Ammon's horn (tissue), 1 donor: ENCODE measurements at regions not wholly inside any gene's neighbourhood (a gene's known extent, or its start where the extent isn't known, plus 50 kb on each side); places are given as distances from the start of the nearest gene placed in this dataset.
"Not testable (repeated sequence)": the region's sequence is repeated elsewhere in the genome, so short reads cannot be mapped to it uniquely, and the experiment has no call there.

Experiments
- DNase-seq: peaks from one replicate; pipeline ENCODE4 v3.0.0-alpha.2; 2016; ENCODE audit warnings: low spot score

DNA sequence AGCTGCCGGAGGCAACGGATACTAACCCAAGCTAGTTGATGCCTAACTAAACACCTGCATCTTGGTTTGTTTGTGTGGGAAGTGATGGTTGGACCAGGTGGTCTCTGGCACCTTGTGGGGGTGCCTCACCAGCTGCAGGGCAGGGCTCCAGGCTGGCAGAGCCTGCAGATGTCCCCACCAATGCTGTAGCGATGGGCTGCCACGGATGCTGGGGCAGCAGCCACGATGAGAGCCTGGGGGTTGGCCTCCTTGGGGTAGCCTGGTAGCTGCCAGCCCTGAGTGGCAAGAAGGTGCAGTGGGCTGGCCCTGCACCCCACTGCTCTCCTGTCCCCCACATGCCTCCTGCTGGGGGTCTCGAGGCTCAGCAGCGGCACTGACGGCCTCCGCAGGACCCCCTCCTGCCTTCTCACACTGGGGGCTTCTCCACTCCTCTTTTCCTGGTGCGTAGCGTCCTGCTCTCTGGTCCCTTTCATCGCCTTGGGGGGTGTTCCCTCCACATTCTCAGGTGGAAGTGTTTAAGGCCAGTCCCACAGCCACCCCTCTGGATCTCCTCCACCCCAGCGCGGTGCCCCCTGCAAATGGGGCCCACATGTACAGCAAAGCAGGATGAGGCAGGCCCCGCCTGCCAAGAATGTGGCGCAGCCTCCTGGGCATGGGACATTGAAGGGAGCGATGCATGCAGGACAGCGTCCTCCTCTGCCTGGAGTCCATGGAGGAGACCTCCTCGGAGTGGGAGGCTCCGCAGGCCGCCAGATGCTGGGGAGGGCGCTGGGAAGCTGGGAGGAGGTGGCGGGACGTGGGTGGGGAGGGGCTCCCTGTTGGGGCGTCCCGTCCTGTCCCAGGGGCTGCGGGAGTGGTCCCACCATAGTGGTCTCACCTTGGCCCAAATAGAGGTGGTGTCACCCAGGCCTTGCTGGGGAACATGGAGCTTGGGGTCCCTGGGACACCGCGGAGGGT is 173.1 kb downstream of the ASB1 start:
- DNase-seq = no peak

DNA sequence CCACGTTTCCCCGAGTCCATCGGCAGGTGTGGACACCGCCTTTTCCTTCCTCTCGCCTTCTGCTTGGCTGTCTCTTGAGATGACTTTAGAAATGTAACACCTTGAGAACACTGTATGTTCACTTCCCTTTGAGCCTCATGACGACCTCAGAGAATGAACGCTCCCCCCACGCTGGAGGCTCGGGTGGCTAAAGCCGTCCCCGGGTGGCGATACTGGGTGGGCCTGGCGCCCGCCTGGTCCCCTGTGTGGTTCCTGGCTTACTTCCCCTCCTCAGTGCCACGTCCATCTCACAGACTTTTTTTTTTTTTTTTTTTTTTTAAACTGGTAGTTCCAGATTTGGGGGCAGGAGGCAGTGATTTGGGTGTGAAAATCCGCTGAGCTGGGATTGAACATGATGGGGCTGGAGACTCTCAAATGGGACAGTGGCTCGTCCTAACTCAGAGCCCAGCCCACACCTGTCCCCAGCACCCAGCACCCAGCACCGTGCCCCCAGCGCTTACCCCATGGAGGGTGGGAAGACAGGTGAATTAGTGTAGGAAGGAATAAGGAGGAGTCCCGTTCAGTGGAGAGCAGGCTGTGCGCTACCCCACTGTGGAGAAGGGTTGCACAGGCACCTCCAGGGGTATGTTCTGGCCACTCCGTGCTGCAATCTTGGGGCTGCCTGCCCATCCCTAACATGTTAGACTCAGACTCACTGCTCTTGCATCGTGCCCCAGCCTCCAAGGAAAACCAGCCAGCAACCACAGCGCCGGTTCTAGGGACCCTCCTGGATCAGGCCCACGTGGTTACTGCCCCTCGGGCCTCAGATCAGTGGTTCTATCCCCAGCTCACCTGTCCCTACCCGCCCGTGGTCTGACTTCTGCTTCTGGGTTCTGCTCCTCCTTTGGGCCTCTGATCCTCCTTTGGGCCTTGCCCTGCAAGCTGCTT is 174.0 kb downstream of the ASB1 start:
- no peak for DNase-seq

DNA sequence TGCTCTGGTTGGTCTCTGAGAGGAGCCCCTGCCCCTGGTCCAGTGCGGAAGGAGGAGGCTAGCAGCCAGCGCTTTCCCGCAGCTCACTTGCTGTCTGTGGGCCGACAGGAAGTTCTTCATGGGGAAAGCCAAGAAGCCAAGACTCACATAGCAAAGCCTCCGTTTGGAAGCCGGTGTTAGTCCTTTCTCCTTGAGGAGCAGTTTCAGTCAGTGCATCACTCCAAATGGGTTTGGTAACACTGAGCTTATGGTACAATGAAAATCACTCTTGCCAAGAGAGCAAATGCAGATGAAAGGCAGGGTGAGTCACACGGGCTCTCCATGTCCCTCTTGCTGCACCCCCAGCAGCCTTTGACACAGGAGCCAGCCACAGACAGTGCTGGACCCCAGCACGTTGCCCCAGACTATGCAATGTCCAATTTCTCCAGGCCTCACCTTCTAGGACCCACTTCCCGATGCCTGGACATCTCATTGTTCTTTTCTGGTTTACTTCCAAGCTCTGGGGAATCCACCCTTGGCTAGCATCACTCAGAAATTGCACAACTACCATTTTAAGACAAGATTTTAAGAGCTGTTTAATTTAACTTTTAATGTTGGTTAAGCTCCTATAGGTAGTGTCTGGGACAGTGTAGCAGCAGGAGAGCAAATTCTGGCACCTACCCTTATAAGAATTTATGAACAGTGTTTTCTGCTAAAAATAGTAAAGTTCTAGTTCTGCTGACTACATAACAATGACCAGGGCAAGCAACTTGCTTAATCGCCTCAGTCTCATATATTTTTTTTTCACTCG is 174.9 kb downstream of the ASB1 start:
- no peak for DNase-seq

DNA sequence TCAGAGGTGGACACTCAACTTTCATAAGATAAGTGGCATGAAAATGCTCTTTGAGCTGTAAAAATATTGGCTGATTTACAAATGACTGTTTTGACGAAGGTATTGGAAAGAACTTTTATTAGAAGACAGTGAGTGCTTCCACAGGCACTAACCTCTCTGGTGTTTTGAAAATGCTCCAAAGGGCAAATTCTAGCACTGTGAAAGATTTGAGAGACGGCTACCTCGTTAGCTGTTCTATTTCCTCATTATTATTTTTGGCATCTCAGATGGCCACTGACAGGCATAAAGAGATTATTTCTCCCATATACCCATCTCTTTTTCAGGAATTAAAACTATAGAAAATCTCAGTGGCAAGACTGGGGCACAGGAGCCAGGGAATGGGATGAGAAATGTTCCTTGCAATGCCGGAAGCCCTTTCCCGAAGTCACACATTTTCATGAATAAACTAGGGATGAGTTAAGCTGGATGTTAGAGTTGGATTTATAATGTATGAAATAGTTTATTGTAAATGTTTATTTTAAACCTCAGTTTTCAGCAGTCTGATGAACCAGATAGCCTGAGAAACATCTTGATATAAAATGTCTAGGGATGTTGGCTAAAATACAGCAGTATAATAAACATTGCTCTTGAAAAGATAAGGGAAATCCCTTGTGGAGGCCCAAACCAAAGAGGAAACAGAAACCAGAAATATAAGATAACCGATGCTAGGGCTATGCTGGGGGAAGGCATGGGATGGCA is 175.7 kb downstream of the ASB1 start:
- DNase-seq = no peak

DNA sequence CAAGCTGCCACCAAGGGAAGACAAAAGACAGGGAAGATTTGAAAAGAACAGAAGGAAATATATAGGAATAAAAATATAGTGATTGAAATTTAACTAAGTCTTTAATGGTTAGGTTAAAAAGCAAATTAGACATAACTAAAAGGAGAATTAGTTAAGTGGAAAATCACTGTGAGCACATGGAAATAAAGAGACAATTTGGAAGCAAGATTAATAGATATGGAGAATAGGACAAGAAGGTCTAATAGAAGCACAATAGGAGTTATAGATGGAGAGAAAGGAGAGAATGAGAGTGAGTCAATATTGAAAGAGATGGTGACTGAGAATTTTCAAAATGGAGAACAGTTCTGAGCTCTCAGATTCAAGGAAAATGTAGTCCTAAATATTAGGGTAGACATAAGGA is 176.9 kb downstream of the ASB1 start:
- DNase-seq = no peak

DNA sequence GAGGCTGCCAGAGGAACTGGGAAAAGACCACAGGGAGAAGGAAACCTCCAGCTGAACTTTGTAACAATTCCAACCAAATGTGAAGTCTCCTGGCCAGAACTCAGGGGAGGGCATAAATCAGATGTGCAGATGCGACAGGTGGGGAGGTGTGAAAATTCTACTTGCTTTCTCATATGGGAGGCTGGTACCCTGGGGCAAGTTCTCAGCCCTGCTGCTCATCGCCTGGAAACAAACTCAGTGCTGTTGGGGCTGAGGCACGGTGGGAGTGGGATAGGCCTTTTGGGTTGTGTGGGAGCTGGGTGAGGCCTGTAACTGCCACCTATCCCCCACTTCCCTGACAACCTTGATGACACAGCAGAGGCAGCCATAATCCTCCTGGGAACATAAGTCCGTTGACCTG is 179.6 kb downstream of the ASB1 start:
- DNase-seq = no peak

DNA sequence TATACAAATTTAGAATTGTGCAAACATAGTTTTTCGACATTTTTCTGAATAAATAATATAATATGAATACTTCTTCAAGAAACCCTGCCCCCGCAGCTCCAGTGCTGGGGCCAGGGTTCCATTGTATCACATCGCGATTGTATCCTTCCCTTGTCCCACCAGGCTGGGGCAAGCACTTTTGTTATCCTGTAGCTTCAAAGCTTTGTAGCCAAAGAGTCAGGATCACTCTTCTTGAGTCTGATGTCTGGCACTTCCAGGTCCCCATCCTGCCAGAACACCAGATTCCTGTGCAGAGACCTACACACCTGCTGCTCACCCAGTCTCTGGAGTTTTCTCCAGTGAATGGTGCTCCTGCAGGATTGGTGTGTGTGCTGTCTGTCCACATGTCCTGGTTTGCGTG is 186.9 kb downstream of the ASB1 start:
- no peak for DNase-seq

DNA sequence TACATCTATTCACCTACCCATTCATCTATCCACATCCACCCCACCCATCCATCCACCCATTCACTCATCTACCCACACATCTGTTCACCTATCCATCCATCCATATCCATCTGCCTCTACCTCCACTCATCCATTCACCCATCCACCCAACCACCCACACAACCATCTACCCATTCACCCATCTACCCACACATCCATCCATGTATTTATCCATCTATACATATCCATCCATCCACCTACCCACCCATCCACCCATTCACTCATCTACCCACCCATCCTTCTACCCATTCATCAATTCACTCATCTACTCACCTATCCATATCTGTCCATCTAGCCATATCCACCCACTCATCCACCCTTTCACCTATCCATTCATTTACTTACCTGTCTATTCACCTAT is 187.6 kb downstream of the ASB1 start:
- DNase-seq = no peak

DNA sequence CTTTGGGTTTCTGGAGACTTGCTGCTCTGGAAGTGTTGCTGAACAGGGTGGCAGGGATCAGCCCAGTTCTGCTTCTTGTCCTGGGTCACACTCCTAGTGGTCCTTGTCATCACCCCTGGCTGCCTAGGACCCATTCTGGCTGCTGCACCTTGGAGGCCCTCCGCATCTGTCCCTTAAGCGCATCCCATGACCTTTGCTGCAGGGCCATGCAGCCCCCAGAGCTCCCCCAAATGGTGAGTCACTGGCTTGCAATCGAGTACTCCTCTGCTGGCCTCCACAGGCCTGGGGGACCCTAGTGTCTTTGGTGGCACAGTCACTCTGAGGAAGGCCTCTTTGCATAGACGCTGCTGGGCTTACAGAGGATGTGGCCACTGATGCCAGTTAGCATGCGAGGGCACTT is 188.5 kb downstream of the ASB1 start:
- DNase-seq = no peak

DNA sequence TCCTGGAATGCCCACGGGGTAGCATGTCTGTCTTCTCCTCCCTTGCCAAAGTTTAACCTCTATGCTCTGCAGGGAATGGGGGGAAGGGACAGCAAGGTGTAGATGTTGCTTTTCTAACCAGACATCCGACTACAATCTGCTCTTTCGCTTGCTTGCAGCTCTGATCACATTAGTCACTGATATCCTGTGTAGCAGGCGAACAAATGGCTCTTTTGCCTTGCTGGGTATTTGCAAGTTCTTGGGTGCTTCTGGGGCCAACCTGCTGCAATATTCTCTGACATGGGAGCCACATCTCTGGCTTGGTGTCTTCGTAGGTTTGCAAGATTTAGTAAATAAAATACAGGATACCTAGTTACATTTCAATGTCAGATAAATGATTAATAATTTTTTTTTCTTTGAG is 190.0 kb downstream of the ASB1 start:
- DNase-seq = no peak

DNA sequence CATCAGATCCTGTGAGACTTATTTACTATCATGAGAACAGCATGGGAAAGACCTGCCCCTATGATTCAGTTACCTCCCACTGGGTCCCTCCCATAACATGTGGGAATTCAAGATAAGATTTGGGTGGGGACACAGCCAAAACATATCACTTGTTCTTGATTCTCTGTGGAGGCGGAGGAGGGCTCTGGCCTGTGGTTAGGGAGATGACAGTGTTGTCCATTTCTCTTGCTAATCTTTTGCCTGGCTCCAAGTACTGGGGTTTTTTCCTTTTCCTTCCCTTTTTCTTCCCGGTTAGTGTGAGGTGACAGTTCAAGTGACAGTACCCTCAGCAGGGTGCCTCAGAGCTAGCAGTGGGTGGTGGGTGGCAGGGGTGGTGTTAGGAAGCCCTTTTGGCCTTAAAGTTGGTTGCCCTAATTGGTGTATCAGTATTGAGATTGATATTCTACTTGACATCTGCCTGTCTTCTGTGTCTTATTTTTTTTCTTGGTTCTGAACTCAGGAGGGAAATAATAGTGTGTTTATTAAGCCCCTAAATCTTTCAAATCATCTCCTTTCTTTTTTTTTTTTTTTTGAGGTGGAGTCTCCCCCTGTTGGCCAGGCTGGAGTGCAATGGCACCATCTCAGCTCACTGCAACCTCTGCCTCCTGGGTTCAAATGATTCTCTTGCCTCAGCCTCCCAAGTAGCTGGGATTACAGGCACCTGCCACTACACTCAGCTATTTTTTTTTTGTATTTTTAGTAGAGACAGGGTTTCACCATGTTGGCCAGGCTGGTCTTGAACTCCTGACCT is 192.0 kb downstream of the ASB1 start:
- DNase-seq = not testable (repeated sequence)

DNA sequence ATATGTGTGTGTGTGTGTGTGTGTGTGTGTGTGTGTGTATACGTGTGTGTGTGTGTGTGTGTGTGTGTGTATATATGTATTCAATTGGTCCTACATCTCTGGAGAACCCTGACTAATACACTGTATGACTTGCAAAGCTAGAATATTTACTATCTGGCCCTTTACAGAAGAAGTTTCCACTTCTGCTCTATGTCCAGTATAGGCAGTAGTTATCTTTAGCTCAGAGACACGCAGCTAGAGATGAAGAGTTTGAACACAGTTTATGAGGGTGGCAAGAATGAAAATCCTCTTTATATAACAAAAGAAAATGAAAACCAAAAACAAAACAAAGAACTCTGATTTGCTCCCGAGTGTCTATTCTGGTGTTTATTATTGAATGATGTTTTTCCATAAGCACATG is 201.2 kb downstream of the ASB1 start:
- DNase-seq = no peak

DNA sequence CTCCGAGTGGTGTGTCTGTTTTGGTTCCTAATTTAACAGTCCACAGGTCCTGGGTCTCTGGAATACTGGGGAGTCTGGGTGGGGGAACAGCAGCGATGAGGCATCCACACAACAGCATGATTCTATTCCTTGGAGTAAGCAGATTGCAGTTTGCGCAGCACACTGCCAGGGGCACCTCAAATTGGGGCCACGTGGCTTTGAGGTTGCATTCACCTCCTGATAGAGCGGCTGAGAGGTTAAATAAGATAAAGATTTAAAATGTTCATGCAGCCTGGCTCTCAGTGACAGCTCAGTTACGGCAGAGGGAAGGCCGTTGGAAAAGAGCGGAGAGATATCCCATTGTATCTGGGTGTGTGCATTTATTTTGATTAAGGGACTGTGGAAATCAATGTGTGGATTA is 202.3 kb downstream of the ASB1 start:
- no peak for DNase-seq

DNA sequence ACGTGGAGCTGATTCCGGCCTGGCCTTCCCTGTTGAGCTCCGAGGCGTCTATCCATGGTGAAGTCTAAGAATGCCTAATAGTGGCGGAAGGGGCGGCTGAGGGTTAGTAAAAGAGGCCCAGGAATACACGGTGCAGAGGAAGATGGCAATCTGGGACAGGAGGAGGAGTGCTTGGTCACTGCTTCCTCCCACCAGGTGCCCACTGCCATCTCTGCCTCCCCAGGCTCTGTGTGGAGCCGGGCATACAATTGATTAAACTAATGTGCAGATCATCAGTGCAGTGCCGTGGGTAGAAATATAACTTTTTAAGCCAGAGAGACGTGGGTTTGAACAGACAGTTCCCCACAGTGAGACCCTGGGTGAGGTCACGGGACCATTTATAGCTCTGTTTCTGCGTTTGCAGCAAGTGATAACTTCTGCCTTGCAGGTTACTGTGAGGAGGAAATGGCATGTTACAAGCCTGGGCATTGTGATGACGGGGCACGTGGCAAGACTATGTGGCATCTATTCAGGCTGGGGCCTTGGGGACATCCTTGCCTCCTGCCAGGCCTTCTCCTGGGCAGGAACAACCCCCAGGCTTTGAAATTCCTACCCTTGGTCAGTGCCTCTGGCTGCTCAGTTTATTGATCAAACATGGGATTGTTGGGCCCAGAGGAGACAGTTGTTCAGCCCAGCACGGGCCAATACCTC is 204.9 kb downstream of the ASB1 start:
- no peak for DNase-seq

DNA sequence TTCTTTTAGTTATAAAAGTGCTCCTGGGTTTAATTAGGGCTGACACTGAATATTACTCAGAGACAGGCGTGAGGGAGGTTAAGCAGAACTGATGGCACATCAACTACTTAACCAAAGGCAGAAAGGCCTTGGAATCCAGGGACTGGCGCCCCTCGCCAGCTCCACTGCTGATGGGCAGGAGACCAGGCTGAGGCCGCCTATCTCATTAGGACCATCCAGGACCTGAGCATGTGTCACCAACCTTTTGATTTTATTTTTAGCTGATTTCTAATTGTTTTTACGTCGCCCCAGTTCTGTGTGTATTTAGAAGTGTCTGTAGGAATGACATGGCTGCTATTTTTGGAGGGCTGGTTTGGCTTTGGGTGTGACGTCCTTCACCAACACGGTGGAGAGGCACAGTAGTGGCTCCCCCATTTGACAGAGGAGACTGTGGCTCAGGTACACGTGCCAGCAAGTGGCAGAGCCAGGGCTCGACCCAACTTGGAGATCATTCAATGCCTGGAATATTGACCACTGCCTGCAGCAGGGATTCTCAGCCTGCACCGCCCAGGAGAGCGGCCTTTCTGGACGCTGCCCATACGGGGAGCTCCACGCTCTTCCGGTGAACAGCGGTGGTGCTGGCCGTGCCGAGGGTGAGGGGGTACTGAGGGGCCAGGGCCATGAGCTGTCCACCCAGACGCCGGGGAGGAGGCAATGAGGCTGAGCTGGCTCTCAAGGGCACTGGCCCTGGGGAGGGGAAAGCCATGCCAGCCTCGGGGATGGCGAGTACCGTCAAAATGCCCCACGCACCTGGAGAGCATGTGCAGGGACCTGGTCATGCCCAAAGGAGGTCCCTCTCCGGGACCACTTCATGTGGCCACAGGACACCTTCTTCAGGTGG is 205.7 kb downstream of the ASB1 start:
- DNase-seq = no peak

DNA sequence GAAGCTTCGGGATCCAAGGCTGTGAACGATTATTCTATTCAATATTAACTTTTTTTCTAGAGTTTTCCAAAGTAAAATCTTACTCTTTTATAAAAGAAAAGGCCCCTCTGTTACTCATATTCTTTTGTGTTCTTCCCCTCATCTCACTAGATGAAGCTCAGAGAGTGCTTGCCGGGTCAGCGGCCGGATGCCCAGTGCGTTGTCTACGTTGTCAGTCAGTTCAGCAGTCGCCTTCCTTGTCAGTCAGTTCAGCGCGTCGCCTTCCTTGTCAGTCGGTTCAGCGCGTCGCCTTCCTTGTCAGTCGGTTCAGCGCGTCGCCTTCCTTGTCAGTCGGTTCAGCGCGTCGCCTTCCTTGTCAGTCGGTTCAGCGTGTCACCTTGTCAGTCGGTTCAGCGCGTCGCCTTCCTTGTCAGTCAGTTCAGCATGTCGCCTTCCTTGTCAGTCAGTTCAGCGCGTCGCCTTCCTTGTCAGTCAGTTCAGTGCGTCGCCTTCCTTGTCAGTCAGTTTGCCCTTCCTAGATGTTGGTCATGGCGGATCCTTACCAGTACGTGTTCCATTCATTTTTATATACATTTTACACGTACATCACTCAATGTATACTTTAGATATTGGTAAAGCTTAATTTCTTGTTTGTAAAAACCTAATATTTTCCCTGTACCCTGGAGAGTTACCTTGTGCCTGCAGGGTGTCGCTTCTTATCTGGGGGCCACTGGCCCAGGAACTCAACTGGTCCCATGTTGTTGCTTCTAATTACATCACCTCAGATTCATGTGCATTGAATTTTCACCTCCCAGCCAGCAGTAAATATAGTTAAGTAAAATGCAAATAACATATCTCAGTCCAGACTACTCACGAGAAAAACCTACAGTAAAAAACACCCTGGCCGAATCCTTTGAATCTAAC is 206.9 kb downstream of the ASB1 start:
- no peak for DNase-seq

DNA sequence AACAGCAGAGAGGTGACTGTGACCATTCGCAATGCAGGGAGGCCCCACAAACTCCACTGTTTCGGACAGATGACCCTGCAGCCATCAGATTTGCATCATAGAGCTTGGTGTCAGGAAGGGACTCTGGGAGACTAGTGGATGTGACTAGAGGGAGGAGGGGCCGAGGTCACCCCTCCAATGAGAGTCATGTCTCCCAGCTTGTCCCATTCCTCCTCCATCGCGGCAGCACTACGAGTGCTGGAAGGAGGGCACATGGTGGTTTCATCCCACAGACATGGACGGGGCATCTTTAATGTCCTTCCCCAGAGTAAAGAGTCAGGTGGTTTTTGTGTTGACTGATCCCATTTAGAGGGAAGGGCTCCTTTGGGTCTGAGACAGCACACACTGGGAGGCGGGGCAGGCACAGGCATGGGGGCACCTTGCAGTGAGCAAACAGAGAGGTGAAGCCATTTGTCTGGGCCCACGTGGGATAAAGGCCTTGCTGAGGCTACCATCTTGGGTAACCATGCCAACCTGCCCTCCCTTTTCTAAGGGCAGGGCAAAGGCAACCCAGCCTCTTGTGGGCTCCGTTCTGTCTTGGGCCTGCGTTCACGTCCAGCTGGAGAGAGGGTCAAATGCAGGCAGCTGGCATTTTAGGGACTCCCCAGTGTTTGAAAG is 208.1 kb downstream of the ASB1 start:
- DNase-seq = no peak
